ES-I3 (cell line): ENCODE measurements at regions not wholly inside any gene's neighbourhood (a gene's known extent, or its start where the extent isn't known, plus 50 kb on each side); places are given as distances from the start of the nearest gene placed in this dataset.
"Not testable (repeated sequence)": the region's sequence is repeated elsewhere in the genome, so short reads cannot be mapped to it uniquely, and the experiment has no call there.

Experiments used
- H3K36me3 ChIP-seq: 2 replicates; pipeline ENCODE4 v1.6.1; 2013; ENCODE audit warnings: mild to moderate bottlenecking, low read length, control low read depth, moderate library complexity; ENCODE audit not compliant: insufficient read depth
- H3K4me1 ChIP-seq: 2 replicates; pipeline ENCODE4 v1.6.1; 2013; ENCODE audit warnings: mild to moderate bottlenecking, control low read depth, low read length; ENCODE audit not compliant: insufficient read depth
- H3K9ac ChIP-seq: 2 replicates; pipeline ENCODE4 v1.6.1; 2013; ENCODE audit warnings: low read depth, mild to moderate bottlenecking, low read length, moderate library complexity
- H3K9me3 ChIP-seq: 2 replicates; pipeline ENCODE4 v1.6.1; 2013; ENCODE audit warnings: mild to moderate bottlenecking, low read length, moderate library complexity; ENCODE audit not compliant: control insufficient read depth, insufficient read depth

DNA sequence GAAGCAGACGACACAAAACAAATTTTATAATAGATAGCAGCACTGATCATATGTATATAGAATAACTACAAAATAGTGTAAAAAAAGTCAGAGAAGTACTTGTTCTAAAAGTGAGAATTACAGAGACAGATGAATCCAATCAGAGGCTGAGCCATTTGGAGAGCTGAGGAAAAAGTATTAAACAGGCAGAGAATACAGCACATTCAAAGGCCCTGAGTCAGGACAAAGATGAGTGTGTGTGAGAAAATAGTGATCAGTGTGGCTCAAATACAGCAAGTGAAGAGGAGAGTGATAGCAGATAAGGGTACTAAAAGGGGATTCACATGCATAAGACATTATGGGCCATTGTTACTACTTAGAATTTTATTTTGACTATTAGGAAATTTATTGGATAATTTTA, 430.6 kb upstream of the BRINP3 start:
- no peaks in the 10 kb centered on the region for H3K36me3 ChIP-seq
- H3K9me3 ChIP-seq: no peaks in the 10 kb centered on the region
- no peaks in the 10 kb centered on the region for H3K4me1 ChIP-seq
- H3K9ac ChIP-seq: no peak overlapping the region

DNA sequence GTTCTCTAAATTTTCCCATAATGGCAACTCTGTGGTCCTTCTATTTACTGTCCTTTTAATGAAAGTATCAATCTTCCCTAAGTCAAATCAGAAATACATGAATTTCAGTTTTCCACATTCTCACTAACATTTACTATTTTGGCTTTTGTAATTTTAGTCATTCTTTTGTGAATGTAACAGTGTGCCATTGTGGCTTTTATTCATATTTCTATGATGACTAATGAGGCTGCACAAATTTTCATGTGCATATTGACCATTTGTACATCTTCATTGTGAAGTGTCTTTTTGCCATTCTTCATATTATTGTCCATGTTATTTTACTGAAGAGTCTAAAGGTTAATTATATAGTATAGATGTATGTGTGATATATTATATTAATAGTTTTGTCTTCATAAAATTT, 431.0 kb upstream of the BRINP3 start:
- Histone ChIP-seq H3K9ac (no peak overlapping the region), H3K36me3 (no peaks in the 10 kb centered on the region), H3K4me1 (no peaks in the 10 kb centered on the region), H3K9me3 (no peaks in the 10 kb centered on the region)

DNA sequence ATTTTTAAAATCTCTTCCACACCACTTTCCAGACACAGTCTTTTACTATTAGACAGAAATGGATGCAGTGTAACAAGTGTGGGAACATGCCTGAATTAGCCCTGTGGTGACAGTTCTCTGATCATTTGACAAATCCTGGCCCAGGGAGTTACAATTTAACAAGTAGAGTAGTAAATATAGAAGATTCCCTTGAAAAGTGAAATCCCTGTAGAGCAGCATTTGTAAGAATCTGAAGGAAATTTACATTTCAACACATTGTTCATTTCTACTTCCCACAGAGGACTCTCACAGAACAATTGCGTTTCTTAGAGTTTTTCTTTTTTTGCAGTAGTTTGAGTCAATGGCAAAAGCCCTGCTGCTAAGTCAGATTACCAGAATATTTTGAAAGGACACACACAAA, 458.3 kb upstream of the BRINP3 start:
- H3K9me3 ChIP-seq: no peaks in the 10 kb centered on the region
- H3K36me3 ChIP-seq: no peaks in the 10 kb centered on the region
- H3K9ac ChIP-seq: no peak overlapping the region
- peaks cover 8% of the 10 kb centered on the region; the same call in 1 of the 2 replicates for H3K4me1 ChIP-seq

DNA sequence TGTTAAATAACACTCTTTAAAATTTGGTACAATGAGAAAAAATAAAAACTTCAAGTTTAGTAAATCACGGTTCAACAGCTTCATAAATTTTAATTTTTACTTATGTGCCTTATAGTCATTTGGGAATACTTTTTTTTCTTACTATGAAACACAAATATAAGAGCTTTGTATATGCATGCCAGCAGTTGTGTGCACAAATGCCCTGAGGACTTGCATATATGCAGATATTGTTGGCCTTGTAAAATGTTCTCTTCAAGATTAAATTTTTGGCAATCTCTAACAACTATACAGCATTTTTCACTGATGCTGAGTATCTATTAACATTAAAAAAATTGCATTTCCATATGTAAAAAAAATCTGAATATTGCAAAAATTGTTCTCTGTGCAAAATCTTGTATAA, 458.7 kb upstream of the BRINP3 start:
- no peak overlapping the region for H3K9ac ChIP-seq
- H3K4me1 ChIP-seq: peaks cover 8% of the 10 kb centered on the region; the same call in 1 of the 2 replicates
- H3K36me3 ChIP-seq: no peaks in the 10 kb centered on the region
- H3K9me3 ChIP-seq: no peaks in the 10 kb centered on the region

DNA sequence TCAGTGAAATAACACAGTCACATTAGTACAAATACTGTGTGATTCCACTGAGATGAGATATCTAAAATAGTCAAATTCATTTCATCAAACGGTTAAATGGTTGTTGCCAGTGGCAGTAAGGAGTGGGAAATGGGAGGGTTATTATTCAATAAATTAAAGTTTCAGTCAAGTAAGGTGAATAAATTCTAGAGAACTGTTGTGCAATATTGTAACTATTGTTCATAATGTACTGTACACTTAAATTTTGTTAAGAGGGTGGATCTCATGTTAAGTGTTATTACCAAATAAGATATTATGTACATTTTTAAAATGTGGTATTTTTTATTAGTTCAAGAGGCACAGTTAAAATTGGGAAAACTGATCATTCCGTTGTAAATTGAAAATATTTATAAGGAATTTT, 463.3 kb upstream of the BRINP3 start:
- H3K9me3 ChIP-seq: no peaks in the 10 kb centered on the region
- no peak overlapping the region for H3K9ac ChIP-seq
- peaks cover 5% of the 10 kb centered on the region; the same call in 1 of the 2 replicates for H3K4me1 ChIP-seq
- H3K36me3 ChIP-seq: no peaks in the 10 kb centered on the region

DNA sequence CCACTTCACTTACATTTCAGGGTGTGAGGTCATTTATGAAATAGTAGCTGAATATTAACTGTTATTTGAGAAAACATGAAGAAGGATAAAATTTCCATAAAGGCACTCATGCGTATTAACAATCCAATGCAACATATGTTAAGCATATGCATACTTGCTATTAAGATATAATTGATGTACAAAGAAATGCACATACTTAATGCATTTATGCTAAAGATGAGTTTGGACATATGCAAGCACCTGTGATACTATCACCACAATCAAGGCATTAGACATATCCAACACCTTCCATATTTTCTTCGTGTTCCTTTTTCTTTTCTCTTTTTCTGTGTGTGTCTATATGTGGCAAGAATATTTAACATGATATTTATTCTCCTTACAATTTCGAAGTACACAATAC, 464.8 kb upstream of the BRINP3 start:
- H3K36me3 ChIP-seq: no peaks in the 10 kb centered on the region
- H3K9ac ChIP-seq: no peak overlapping the region
- no peaks in the 10 kb centered on the region for H3K4me1 ChIP-seq
- H3K9me3 ChIP-seq: no peaks in the 10 kb centered on the region

DNA sequence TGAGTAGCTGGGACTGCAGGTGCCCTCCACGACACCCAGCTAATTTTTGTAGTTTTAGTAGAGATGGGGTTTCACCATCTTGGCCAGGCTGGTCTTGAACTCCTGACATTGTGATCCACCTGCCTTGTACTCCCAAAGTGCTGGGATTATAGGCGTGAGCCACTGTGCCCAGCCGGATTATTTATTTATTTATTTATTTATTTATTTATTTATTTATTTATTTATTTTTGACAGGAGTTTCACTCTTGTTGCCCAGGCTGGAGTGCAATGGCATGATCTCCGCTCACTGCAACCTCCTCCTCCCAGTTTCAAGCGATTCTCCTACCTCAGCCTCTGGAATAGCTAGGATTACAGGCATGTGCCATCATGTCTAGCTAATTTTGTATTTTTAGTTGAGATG, 466.1 kb upstream of the BRINP3 start:
- H3K9ac ChIP-seq, H3K4me1 ChIP-seq, H3K9me3 ChIP-seq, H3K36me3 ChIP-seq: not testable (repeated sequence)

DNA sequence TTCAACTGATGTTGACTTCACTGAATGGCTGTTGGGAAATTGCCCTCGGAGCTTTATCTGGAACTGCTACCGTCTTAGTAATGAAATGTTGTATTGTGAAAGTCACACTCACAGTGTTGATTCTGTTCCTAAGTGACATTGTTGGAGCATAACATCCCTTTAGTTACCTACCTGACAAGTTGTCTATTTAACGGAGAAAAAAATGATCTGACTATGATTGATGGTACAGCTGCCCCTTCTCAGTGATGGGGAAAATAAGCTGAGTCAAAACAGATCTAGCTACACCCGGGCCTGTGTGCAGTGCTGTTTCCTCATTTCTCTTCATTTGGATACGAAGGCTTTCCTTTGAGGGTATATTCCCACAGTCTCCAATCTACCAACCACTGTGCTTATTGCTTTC, 472.3 kb upstream of the BRINP3 start:
- no peaks in the 10 kb centered on the region for H3K36me3 ChIP-seq
- peaks cover 7% of the 10 kb centered on the region; the same call in 1 of the 2 replicates for H3K4me1 ChIP-seq
- no peak overlapping the region for H3K9ac ChIP-seq
- no peaks in the 10 kb centered on the region for H3K9me3 ChIP-seq

DNA sequence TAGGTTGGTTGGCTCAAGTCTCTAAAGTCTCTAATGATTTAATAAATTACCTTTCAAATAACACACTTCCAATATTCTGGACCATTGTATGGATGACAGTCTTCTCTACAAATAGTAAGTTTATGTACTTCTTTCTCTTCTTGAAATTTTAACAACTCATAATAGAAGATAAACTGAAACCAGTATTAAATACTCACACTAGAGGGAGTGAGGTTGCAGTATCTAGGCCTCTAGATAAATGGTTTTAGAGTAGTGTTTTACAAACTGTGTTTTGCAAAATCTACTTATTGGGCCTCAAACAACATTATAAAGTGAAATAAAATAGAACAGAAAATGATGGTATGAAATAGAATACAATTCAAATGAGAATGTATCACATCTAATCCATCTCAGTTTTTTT, 479.9 kb upstream of the BRINP3 start:
- H3K36me3 ChIP-seq: no peaks in the 10 kb centered on the region
- no peaks in the 10 kb centered on the region for H3K4me1 ChIP-seq
- H3K9me3 ChIP-seq: no peaks in the 10 kb centered on the region
- no peak overlapping the region for H3K9ac ChIP-seq

DNA sequence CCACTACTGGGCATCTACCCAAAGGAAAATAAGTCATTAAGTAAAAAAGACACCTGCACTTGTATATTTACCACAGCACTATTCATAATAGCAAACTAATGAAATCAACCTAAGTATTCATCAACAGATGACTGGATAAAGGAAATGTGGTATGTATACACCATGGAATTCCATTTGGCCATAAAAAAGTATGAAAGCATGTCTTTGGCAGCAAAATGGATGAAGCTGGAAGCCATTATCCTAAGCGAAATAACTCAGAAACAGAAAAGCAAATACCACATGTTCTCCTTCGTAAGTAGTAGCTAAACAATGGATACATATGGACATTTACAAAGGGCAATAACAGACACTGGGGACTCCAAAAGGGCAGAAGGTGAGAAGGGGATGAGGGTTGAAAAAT, 485.7 kb upstream of the BRINP3 start:
- Histone ChIP-seq H3K36me3 (no peaks in the 10 kb centered on the region), H3K9ac (no peak overlapping the region), H3K4me1 (no peaks in the 10 kb centered on the region), H3K9me3 (no peaks in the 10 kb centered on the region)

DNA sequence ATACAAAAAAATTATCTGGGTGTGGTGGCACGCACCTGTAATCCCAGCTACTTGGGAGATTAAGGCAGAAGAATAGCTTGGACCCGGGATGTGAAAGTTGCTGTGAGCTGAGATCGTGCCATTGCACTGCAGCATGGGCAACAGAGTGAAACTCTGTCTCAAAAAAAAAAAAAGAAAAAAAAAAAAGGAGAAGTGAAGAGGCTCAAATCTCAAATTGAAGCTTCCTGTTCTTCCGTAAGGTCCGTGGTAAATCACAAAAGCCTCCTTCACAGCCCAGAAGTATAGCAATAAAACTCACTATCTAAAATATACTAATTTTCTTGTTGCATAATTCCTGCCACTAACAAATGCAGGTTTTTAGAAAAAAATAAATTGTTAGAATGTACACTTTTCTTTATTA, 498.2 kb upstream of the BRINP3 start:
- H3K36me3 ChIP-seq: no peaks in the 10 kb centered on the region
- H3K4me1 ChIP-seq: no peaks in the 10 kb centered on the region
- H3K9me3 ChIP-seq: no peaks in the 10 kb centered on the region
- no peak overlapping the region for H3K9ac ChIP-seq

DNA sequence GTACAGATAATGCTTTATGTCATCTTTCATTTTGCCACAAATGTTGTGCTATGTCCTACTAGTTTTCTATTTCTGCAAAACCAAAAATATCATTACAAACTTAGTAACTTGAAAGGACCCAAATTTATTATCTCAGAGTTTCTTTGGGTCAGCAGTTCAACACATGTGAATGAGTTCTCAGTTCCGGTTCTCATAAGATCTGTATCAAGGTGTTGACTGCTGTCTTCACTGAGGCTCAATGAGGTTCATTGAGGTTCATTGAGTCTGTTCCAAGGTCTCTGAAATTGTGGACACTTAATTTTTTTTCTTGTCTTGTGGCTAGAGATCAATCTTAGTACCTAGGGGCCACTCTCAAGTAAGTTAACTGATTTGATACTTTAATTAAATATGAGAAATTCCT, 525.1 kb upstream of the BRINP3 start:
- H3K9ac ChIP-seq: no peak overlapping the region
- no peaks in the 10 kb centered on the region for H3K36me3 ChIP-seq
- no peaks in the 10 kb centered on the region for H3K9me3 ChIP-seq
- H3K4me1 ChIP-seq: no peaks in the 10 kb centered on the region

DNA sequence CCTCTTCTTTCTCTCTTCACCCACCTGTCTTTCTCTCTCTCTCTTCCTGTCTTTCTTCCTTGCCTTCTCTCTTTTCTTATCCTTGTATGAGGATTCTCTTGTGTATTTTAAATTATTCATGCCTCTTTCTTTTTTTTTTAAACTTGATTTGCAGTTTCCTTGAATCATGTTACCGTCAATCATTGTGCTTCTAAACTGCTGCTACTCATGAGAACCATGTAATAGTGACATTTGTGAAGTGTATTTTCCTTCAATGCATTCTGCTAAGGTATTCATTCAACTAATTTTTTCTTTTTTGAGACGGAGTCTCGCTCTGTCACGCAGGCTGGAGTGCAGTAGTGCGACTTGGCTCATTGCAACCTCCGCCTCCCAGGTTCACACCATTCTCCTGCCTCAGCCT, 539.1 kb upstream of the BRINP3 start:
- no peaks in the 10 kb centered on the region for H3K4me1 ChIP-seq

DNA sequence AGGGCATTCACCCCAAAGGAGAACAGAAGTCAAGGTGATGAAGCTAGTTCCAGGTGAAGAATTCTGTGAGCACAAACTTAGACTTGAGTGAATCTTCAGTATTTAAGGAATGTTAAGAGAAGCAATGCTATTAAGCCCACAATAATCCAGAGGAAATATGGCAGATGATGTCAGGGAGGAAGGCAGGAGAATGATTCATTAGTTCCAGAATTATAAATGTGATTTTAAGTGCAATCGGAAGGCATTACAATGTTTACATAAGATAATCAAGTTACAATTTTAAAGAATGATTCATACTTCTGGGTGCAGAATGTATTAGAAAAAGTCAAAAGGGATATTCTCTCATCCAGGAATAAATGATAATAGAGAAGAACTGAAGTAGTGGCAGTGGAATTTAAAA, 545.2 kb upstream of the BRINP3 start:
- Histone ChIP-seq H3K36me3 (no peaks in the 10 kb centered on the region), H3K9me3 (no peaks in the 10 kb centered on the region; the same call in 1 of the 2 replicates), H3K9ac (no peak overlapping the region), H3K4me1 (no peaks in the 10 kb centered on the region)

More for the DNA sequence above, 539.1 kb upstream of the BRINP3 start:
- H3K9ac ChIP-seq: no peak overlapping the region
- no peaks in the 10 kb centered on the region for H3K36me3 ChIP-seq
- H3K9me3 ChIP-seq: no peaks in the 10 kb centered on the region

DNA sequence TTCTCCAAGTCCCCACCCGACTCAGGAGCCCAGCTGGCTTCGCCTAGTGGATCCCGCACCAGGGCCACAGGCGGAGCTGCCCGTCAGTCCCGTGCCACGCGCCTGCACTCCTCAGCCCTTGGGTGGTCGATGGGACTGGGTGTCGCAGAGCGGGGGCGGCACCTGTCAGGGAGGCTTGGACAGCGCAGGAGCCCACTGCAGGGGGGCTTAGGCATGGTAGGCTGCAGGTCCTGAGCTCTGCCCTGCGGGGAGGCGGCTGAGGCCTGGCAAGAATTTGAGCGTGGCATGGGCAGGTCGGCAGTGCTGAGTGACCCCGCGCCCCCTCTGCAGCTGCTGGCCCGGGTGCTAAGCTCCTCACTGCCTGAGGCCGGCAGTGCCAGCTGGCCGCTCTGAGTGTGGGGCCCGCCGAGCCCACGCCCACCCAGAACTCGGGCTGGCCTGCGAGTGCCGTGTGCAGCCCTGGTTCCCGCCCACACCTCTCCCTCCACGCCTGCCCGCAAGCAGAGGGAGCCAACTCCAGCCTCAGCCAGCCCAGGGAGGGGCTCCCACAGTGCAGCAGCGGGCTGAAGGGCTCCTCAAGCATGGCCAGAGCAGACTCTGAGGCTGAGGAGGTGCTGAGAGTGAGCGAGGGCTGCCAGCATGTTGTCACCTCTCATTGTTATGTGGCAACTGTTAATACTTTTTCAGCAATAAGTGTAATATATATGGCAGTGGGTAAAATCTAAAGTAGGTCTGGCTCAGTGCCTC, 548.4 kb upstream of the BRINP3 start:
- H3K9ac ChIP-seq: no peak overlapping the region
- no peaks in the 10 kb centered on the region; the same call in 1 of the 2 replicates for H3K9me3 ChIP-seq
- H3K36me3 ChIP-seq: no peaks in the 10 kb centered on the region
- H3K4me1 ChIP-seq: no peaks in the 10 kb centered on the region
